ENCODE measurements at regions not wholly inside any gene's neighbourhood (a gene's known extent, or its start where the extent isn't known, plus 50 kb on each side); places are given as distances from the start of the nearest gene placed in this dataset.

- no peak for DNase-seq (ENCODE audit: low spot score)
Observed at GRCh38 chr12:58190618-58191017, 249.3 kb downstream of the ATP23 start.

GRCh38 chr12:58196971-58197370, 255.6 kb downstream of the ATP23 start:
- DNase-seq (ENCODE audit: low spot score) = no peak

- DNase-seq (ENCODE audit: low spot score) = no peak
Observed at GRCh38 chr12:58202933-58203718, 261.8 kb downstream of the ATP23 start.

GRCh38 chr12:58204071-58204470, 262.7 kb downstream of the ATP23 start:
- DNase-seq (ENCODE audit: low spot score) = no peak

- no peak for DNase-seq (ENCODE audit: low spot score)
Observed at GRCh38 chr12:58206876-58207275, 265.5 kb downstream of the ATP23 start.

GRCh38 chr12:58211211-58211610, 269.8 kb downstream of the ATP23 start:
- DNase-seq (ENCODE audit: low spot score) = no peak

- DNase-seq (ENCODE audit: low spot score) = no peak
Observed at GRCh38 chr12:58217130-58217529, 275.8 kb downstream of the ATP23 start.

GRCh38 chr12:58224536-58225105, 283.3 kb downstream of the ATP23 start:
- no peak for DNase-seq (ENCODE audit: low spot score)

- no peak for DNase-seq (ENCODE audit: low spot score)
Observed at GRCh38 chr12:58225203-58225877, 284.0 kb downstream of the ATP23 start.

- no peak for DNase-seq (ENCODE audit: low spot score)
Observed at GRCh38 chr12:58233886-58234285, 292.5 kb downstream of the ATP23 start.

- no peak for DNase-seq (ENCODE audit: low spot score)
Observed at GRCh38 chr12:58238411-58238810, 297.0 kb downstream of the ATP23 start.

- DNase-seq (ENCODE audit: low spot score) = no peak
Observed at GRCh38 chr12:58241099-58241498, 299.7 kb downstream of the ATP23 start.

GRCh38 chr12:58242796-58243630, 301.6 kb downstream of the ATP23 start:
- DNase-seq (ENCODE audit: low spot score) = no peak

GRCh38 chr12:58247633-58248032, 306.3 kb downstream of the ATP23 start:
- DNase-seq (ENCODE audit: low spot score) = no peak

- DNase-seq (ENCODE audit: low spot score) = no peak
Observed at GRCh38 chr12:58248599-58248998, 307.2 kb downstream of the ATP23 start.

- no peak for DNase-seq (ENCODE audit: low spot score)
Observed at GRCh38 chr12:58249610-58250009, 308.2 kb downstream of the ATP23 start.

- no peak for DNase-seq (ENCODE audit: low spot score)
Observed at GRCh38 chr12:58250077-58250476, 308.7 kb downstream of the ATP23 start.

GRCh38 chr12:58252914-58253313, 311.5 kb downstream of the ATP23 start:
- no peak for DNase-seq (ENCODE audit: low spot score)

- DNase-seq (ENCODE audit: low spot score) = no peak
Observed at GRCh38 chr12:58253663-58254062, 312.3 kb downstream of the ATP23 start.

GRCh38 chr12:58254463-58255100, 313.2 kb downstream of the ATP23 start:
- DNase-seq (ENCODE audit: low spot score) = no peak

- no peak for DNase-seq (ENCODE audit: low spot score)
Observed at GRCh38 chr12:58262796-58263195, 321.4 kb downstream of the ATP23 start.

- DNase-seq (ENCODE audit: low spot score) = no peak
Observed at GRCh38 chr12:58263816-58264215, 322.4 kb downstream of the ATP23 start.

Data from NAMALWA (cell line).